HepG2 (cell line): ENCODE measurements at regions not wholly inside any gene's neighbourhood (a gene's known extent, or its start where the extent isn't known, plus 50 kb on each side); places are given as distances from the start of the nearest gene placed in this dataset.

Experiments used
- MXD4 ChIP-seq: IDR thresholded peaks from 2 replicates; pipeline ENCODE4 v1.6.1; 2016; ENCODE audit warnings: mild to moderate bottlenecking, missing biosample characterization, missing genetic modification reagents
- PRPF4 ChIP-seq: fragments of 200-400 bp; formaldehyde crosslinking; IDR thresholded peaks from 2 replicates; pipeline ENCODE4 v1.6.1; 2016; ENCODE audit warnings: low read length, low read depth; ENCODE audit not compliant: poor library complexity, severe bottlenecking
- RARA ChIP-seq: IDR thresholded peaks from 2 replicates; pipeline ENCODE4 v1.6.1; 2016; ENCODE audit warnings: missing genetic modification reagents, missing compliant biosample characterization
- SCMH1 ChIP-seq: sonication (generic); formaldehyde crosslinking; IDR thresholded peaks from 2 replicates; pipeline ENCODE4 v1.9.0; 2021; ENCODE audit warnings: missing genetic modification reagents, mild to moderate bottlenecking, borderline replicate concordance
- ZNF496 ChIP-seq: sonication (generic); formaldehyde crosslinking; IDR thresholded peaks from 2 replicates; pipeline ENCODE4 v1.8.1; 2023; ENCODE audit warnings: mild to moderate bottlenecking, moderate library complexity, missing genetic modification reagents; ENCODE audit not compliant: insufficient replicate concordance
- ZNF687 ChIP-seq: sonication (generic); formaldehyde crosslinking; IDR thresholded peaks from 2 replicates; pipeline ENCODE4 v1.5.1; 2020; ENCODE audit warnings: mild to moderate bottlenecking, missing genetic modification reagents, moderate library complexity
- ZNF788 ChIP-seq: sonication (generic); formaldehyde crosslinking; IDR thresholded peaks from 2 replicates; pipeline ENCODE4 v1.5.0; 2020; ENCODE audit warnings: mild to moderate bottlenecking, missing genetic modification reagents, borderline replicate concordance
- TF ChIP-seq, protein P1 (sequence below): sonication (generic); formaldehyde crosslinking; IDR thresholded peaks from 2 replicates; pipeline ENCODE4 v1.4.0; 2020; ENCODE audit warnings: missing genetic modification reagents
- TF ChIP-seq, protein P2 (sequence below), 2 experiments: fragments of 450-650 bp in 1 of 2; sonication (generic) in 1 of 2; formaldehyde crosslinking; IDR thresholded peaks; 2 replicates each; pipeline versions ENCODE4 v1.5.0 to v1.8.0; 2020 to 2022; ENCODE audit warnings: mild to moderate bottlenecking in 1 of 2, missing genetic modification reagents in 1 of 2

DNA sequence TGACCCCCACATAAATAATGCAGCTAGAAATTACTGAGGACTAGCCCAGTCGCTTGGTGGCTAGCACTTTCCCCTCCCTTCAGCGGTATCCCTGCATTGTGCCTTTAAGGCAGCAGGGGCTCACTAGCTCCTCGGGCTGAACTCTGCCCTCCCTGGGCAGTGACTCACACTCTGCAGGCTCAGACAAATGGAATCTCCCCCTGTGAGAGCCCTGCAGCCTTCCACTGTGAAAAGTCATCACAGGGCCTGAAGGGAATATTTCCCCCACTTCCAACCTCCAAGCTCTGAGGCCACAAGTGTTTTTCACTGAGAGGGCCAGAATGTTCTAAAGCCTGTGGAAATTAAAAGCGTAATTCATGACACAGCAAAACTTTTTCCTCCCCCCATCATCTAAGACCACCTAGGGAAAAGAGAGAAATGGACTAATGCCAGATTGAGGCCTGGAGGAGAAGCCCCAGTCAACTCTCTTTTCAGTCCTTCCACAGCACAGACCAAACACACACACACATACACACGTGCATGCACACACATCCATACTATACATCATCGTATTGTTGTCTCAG, 93.6 kb upstream of the COL1A2 start (continued):
- TF ChIP-seq ZNF687, result peak; percentile 14; the same call in 1 of the 2 replicates
- no peak for TF ChIP-seq MXD4
- no peak for TF ChIP-seq ZNF788 (CRISPR knock-in tag)
- TF ChIP-seq ZNF496 (CRISPR knock-in tag), result no peak
- TF ChIP-seq, protein P1, sequence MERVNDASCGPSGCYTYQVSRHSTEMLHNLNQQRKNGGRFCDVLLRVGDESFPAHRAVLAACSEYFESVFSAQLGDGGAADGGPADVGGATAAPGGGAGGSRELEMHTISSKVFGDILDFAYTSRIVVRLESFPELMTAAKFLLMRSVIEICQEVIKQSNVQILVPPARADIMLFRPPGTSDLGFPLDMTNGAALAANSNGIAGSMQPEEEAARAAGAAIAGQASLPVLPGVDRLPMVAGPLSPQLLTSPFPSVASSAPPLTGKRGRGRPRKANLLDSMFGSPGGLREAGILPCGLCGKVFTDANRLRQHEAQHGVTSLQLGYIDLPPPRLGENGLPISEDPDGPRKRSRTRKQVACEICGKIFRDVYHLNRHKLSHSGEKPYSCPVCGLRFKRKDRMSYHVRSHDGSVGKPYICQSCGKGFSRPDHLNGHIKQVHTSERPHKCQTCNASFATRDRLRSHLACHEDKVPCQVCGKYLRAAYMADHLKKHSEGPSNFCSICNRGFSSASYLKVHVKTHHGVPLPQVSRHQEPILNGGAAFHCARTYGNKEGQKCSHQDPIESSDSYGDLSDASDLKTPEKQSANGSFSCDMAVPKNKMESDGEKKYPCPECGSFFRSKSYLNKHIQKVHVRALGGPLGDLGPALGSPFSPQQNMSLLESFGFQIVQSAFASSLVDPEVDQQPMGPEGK (CRISPR knock-in tag), result peak; percentile 44; the same call in 1 of the 2 replicates
- no peak for TF ChIP-seq SCMH1 (CRISPR knock-in tag)
- TF ChIP-seq PRPF4, result no peak
- TF ChIP-seq, protein P2, sequence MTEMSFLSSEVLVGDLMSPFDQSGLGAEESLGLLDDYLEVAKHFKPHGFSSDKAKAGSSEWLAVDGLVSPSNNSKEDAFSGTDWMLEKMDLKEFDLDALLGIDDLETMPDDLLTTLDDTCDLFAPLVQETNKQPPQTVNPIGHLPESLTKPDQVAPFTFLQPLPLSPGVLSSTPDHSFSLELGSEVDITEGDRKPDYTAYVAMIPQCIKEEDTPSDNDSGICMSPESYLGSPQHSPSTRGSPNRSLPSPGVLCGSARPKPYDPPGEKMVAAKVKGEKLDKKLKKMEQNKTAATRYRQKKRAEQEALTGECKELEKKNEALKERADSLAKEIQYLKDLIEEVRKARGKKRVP (CRISPR knock-in tag; IDR thresholded peaks at IDR 0.05), result no peak
- TF ChIP-seq RARA (CRISPR knock-in tag), result 0 out of 2 replicates have a peak, but pooled peaks have one; percentile 31
